GM10266 (cell line): ENCODE measurements at regions not wholly inside any gene's neighbourhood (a gene's known extent, or its start where the extent isn't known, plus 50 kb on each side); places are given as distances from the start of the nearest gene placed in this dataset.

Experiments used
- DNase-seq: peaks from one replicate; pipeline ENCODE4 v3.0.0; 2012; ENCODE audit errors: extremely low spot score
- CTCF ChIP-seq: IDR thresholded peaks from 2 replicates; pipeline ENCODE4 v1.5.1; 2012; ENCODE audit warnings: mild to moderate bottlenecking, low read depth; ENCODE audit not compliant: control insufficient read depth, insufficient read depth; ENCODE audit errors: missing control alignments

GRCh38 chr7:13386741-13387140 is 602.7 kb downstream of the ETV1 start:
- no peak for DNase-seq
- TF ChIP-seq CTCF = no peak

GRCh38 chr7:13407911-13408310 is 581.6 kb downstream of the ETV1 start:
- no peak for DNase-seq
- TF ChIP-seq CTCF = no peak

- no peak for DNase-seq
- no peak for TF ChIP-seq CTCF
Observed at GRCh38 chr7:13411151-13411550, 578.3 kb downstream of the ETV1 start.

GRCh38 chr7:13411636-13412035 is 577.8 kb downstream of the ETV1 start:
- no peak for DNase-seq

GRCh38 chr7:13414181-13414580 is 575.3 kb downstream of the ETV1 start:
- no peak for DNase-seq
- TF ChIP-seq CTCF = no peak

More at GRCh38 chr7:13411636-13412035, 577.8 kb downstream of the ETV1 start:
- no peak for TF ChIP-seq CTCF

- DNase-seq = no peak
- TF ChIP-seq CTCF = no peak
Observed at GRCh38 chr7:13414661-13415107, 574.8 kb downstream of the ETV1 start.

GRCh38 chr7:13416071-13416470 is 573.4 kb downstream of the ETV1 start:
- no peak for TF ChIP-seq CTCF
- DNase-seq = no peak

GRCh38 chr7:13416544-13416943 is 572.9 kb downstream of the ETV1 start:
- no peak for DNase-seq
- TF ChIP-seq CTCF = no peak
